GM19025 (cell line): ENCODE measurements at regions not wholly inside any gene's neighbourhood (a gene's known extent, or its start where the extent isn't known, plus 50 kb on each side); places are given as distances from the start of the nearest gene placed in this dataset.

Experiments
- ATAC-seq: cut with Tn5 transposase; IDR thresholded peaks from one replicate; pipeline ENCODE4 v1.9.1; 2021; ENCODE audit warnings: mild to moderate bottlenecking, low read depth, moderate library complexity; ENCODE audit not compliant: unreplicated experiment

GRCh38 chrX:39759526-39760224, 338.1 kb downstream of the BCOR start:
- ATAC-seq: no peak

- ATAC-seq: no peak
These were observed 336.8 kb downstream of the BCOR start for GRCh38 chrX:39760930-39761329.

GRCh38 chrX:39762266-39762841, 335.4 kb downstream of the BCOR start:
- ATAC-seq: no peak

GRCh38 chrX:39764441-39764914, 333.3 kb downstream of the BCOR start:
- ATAC-seq: no peak

GRCh38 chrX:39765327-39765726, 332.4 kb downstream of the BCOR start:
- no peak for ATAC-seq

- ATAC-seq: no peak
These were observed 331.6 kb downstream of the BCOR start for GRCh38 chrX:39766085-39766726.

- no peak for ATAC-seq
These were observed 330.9 kb downstream of the BCOR start for GRCh38 chrX:39766855-39767254.

GRCh38 chrX:39767446-39767845, 330.3 kb downstream of the BCOR start:
- ATAC-seq: no peak

- ATAC-seq: no peak
These were observed 328.0 kb downstream of the BCOR start for GRCh38 chrX:39769748-39770147.

GRCh38 chrX:39771089-39771488, 326.7 kb downstream of the BCOR start:
- no peak for ATAC-seq

GRCh38 chrX:39772057-39772832, 325.5 kb downstream of the BCOR start:
- ATAC-seq: no peak

- ATAC-seq: no peak
These were observed 324.6 kb downstream of the BCOR start for GRCh38 chrX:39773150-39773549.

- no peak for ATAC-seq
These were observed 323.6 kb downstream of the BCOR start for GRCh38 chrX:39773923-39774773.

GRCh38 chrX:39774774-39775328, 322.9 kb downstream of the BCOR start:
- ATAC-seq: no peak

GRCh38 chrX:39777623-39778025, 320.1 kb downstream of the BCOR start:
- ATAC-seq: no peak

- ATAC-seq: no peak
These were observed 317.6 kb downstream of the BCOR start for GRCh38 chrX:39779952-39780783.

- no peak for ATAC-seq
These were observed 315.5 kb downstream of the BCOR start for GRCh38 chrX:39782276-39782675.

- no peak for ATAC-seq
These were observed 309.8 kb downstream of the BCOR start for GRCh38 chrX:39787999-39788398.

- no peak for ATAC-seq
These were observed 309.2 kb downstream of the BCOR start for GRCh38 chrX:39788521-39788920.
